HEK293 (cell line): ENCODE measurements at regions not wholly inside any gene's neighbourhood (a gene's known extent, or its start where the extent isn't known, plus 50 kb on each side); places are given as distances from the start of the nearest gene placed in this dataset.

Experiments used
- PATZ1 ChIP-seq: fragments of 450-650 bp; formaldehyde crosslinking; IDR thresholded peaks from 2 replicates; pipeline ENCODE4 v1.5.1; 2016; ENCODE audit warnings: missing biosample characterization, missing genetic modification characterization
- SP2 ChIP-seq: fragments of 450-650 bp; formaldehyde crosslinking; IDR thresholded peaks from 2 replicates; pipeline ENCODE4 v1.5.1; 2016; ENCODE audit warnings: missing biosample characterization, missing genetic modification characterization
- YY1 ChIP-seq: fragments of 450-650 bp; formaldehyde crosslinking; IDR thresholded peaks from 2 replicates; pipeline ENCODE4 v1.5.1; 2018; ENCODE audit warnings: missing biosample characterization, missing genetic modification characterization
- ZBTB7A ChIP-seq: fragments of 450-650 bp; formaldehyde crosslinking; IDR thresholded peaks from 2 replicates; pipeline ENCODE4 v1.5.1; 2016; ENCODE audit warnings: low read depth, missing biosample characterization, missing genetic modification characterization
- ZNF274 ChIP-seq, 2 experiments: fragments of 200-500 bp in 1 of 2; fragments of 450-650 bp in 1 of 2; sonication (Bioruptor generic) in 1 of 2; formaldehyde crosslinking in 1 of 2; IDR thresholded peaks; 2 replicates each; pipeline versions ENCODE4 v1.5.1 to v1.6.1; 2014 to 2016; ENCODE audit warnings: borderline replicate concordance in 1 of 2, inconsistent platforms in 1 of 2, low read length in 1 of 2, missing biosample characterization in 1 of 2, missing genetic modification characterization in 1 of 2
- ZNF416 ChIP-seq: fragments of 450-650 bp; formaldehyde crosslinking; IDR thresholded peaks from 2 replicates; pipeline ENCODE4 v1.5.1; 2016; ENCODE audit warnings: missing biosample characterization, missing genetic modification characterization
- TF ChIP-seq, protein P1 (sequence below): fragments of 450-650 bp; formaldehyde crosslinking; IDR thresholded peaks from 2 replicates; pipeline ENCODE4 v1.5.1; 2016; ENCODE audit warnings: missing biosample characterization, missing genetic modification characterization
- TF ChIP-seq, protein P2 (sequence below): fragments of 450-650 bp; formaldehyde crosslinking; IDR thresholded peaks from 2 replicates; pipeline ENCODE4 v1.5.1; 2016; ENCODE audit warnings: missing biosample characterization, missing genetic modification characterization

- TF ChIP-seq ZNF416 (tag by site-specific recombination) (no peak), PATZ1 (tag by site-specific recombination) (no peak), SP2 (tag by site-specific recombination) (no peak), YY1 (no peak), ZNF274 (IDR thresholded peaks at IDR 0.05; ENCODE audit: low read length) (no peak), ZNF274 (tag by site-specific recombination; IDR thresholded peaks at IDR 0.05; ENCODE audit: borderline replicate concordance) (no peak), ZBTB7A (tag by site-specific recombination) (no peak)
- TF ChIP-seq, protein P1, sequence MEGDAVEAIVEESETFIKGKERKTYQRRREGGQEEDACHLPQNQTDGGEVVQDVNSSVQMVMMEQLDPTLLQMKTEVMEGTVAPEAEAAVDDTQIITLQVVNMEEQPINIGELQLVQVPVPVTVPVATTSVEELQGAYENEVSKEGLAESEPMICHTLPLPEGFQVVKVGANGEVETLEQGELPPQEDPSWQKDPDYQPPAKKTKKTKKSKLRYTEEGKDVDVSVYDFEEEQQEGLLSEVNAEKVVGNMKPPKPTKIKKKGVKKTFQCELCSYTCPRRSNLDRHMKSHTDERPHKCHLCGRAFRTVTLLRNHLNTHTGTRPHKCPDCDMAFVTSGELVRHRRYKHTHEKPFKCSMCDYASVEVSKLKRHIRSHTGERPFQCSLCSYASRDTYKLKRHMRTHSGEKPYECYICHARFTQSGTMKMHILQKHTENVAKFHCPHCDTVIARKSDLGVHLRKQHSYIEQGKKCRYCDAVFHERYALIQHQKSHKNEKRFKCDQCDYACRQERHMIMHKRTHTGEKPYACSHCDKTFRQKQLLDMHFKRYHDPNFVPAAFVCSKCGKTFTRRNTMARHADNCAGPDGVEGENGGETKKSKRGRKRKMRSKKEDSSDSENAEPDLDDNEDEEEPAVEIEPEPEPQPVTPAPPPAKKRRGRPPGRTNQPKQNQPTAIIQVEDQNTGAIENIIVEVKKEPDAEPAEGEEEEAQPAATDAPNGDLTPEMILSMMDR (tag by site-specific recombination) = no peak
- TF ChIP-seq, protein P2, sequence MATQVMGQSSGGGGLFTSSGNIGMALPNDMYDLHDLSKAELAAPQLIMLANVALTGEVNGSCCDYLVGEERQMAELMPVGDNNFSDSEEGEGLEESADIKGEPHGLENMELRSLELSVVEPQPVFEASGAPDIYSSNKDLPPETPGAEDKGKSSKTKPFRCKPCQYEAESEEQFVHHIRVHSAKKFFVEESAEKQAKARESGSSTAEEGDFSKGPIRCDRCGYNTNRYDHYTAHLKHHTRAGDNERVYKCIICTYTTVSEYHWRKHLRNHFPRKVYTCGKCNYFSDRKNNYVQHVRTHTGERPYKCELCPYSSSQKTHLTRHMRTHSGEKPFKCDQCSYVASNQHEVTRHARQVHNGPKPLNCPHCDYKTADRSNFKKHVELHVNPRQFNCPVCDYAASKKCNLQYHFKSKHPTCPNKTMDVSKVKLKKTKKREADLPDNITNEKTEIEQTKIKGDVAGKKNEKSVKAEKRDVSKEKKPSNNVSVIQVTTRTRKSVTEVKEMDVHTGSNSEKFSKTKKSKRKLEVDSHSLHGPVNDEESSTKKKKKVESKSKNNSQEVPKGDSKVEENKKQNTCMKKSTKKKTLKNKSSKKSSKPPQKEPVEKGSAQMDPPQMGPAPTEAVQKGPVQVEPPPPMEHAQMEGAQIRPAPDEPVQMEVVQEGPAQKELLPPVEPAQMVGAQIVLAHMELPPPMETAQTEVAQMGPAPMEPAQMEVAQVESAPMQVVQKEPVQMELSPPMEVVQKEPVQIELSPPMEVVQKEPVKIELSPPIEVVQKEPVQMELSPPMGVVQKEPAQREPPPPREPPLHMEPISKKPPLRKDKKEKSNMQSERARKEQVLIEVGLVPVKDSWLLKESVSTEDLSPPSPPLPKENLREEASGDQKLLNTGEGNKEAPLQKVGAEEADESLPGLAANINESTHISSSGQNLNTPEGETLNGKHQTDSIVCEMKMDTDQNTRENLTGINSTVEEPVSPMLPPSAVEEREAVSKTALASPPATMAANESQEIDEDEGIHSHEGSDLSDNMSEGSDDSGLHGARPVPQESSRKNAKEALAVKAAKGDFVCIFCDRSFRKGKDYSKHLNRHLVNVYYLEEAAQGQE = 0 out of 2 replicates have a peak, but pooled peaks have one; percentile 39
These were observed 275.1 kb upstream of the IMPG1 start for GRCh38 chr6:76347539-76347938.
